Esophagus squamous epithelium (tissue), 5 donors: ENCODE measurements at regions not wholly inside any gene's neighbourhood (a gene's known extent, or its start where the extent isn't known, plus 50 kb on each side); places are given as distances from the start of the nearest gene placed in this dataset.

Source experiments
- DNase-seq: peaks from one replicate; lab custom pipeline; 2025; lab: John Stamatoyannopoulos, UW
- H3K27ac ChIP-seq, 4 donors: fragments of 200-600 bp; sonication (generic); one replicate each; pipeline ENCODE4 v1.5.1; 2016 to 2019; ENCODE audit warnings: mild to moderate bottlenecking in 1 of 4
- H3K27me3 ChIP-seq, 4 donors: fragments of 200-600 bp; sonication (generic); 1 replicate in 3 of 4; 2 replicates in 1 of 4; pipeline versions ENCODE4 v1.5.1 to v1.6.0; 2017 to 2021; ENCODE audit warnings: antibody characterized with exemption in 1 of 4
- H3K36me3 ChIP-seq, 3 donors: fragments of 200-600 bp; sonication (generic); one replicate each; pipeline ENCODE4 v1.5.1; 2016 to 2019
- H3K4me1 ChIP-seq, 3 donors: fragments of 200-600 bp; sonication (generic); one replicate each; pipeline ENCODE4 v1.5.1; 2017 to 2019
- H3K4me3 ChIP-seq, 4 donors: fragments of 200-600 bp; sonication (generic); 1 replicate in 3 of 4; 2 replicates in 1 of 4; pipeline ENCODE4 v1.5.1; 2016 to 2019; ENCODE audit warnings: mild to moderate bottlenecking in 2 of 4, moderate library complexity in 1 of 4
- H3K9me3 ChIP-seq, 3 donors: fragments of 200-600 bp; sonication (generic); one replicate each; pipeline ENCODE4 v1.5.1; 2016 to 2019
- CTCF ChIP-seq, 6 experiments: fragments of 450-650 bp in 4 of 6; fragments of 200-600 bp in 2 of 6; sonication (generic) in 2 of 6; IDR thresholded peaks; one replicate each; pipeline ENCODE4 v1.5.1; 2016 to 2019; ENCODE audit warnings: antibody characterized with exemption in 6 of 6, mild to moderate bottlenecking in 4 of 6, moderate library complexity in 4 of 6
- POLR2A ChIP-seq, 4 donors: fragments of 450-650 bp; IDR thresholded peaks; one replicate each; pipeline ENCODE4 v1.6.1; 2017; ENCODE audit warnings: antibody characterized with exemption in 4 of 4, mild to moderate bottlenecking in 4 of 4, moderate library complexity in 3 of 4
- WGBS, 2 donors: methylation state at CpG; one replicate each; pipeline ENCODE4 v1.1.5; 2018; 5-methylcytosine and 5-hydroxymethylcytosine counted together
- intact Hi-C: fragments of 100-400 bp; cut with DNase I; formaldehyde crosslinking; loops from one replicate; pipeline ENCODE4 v1.15.0; 2022
- donor health status: DM: yes; HTN: yes; CAD: no.

DNA sequence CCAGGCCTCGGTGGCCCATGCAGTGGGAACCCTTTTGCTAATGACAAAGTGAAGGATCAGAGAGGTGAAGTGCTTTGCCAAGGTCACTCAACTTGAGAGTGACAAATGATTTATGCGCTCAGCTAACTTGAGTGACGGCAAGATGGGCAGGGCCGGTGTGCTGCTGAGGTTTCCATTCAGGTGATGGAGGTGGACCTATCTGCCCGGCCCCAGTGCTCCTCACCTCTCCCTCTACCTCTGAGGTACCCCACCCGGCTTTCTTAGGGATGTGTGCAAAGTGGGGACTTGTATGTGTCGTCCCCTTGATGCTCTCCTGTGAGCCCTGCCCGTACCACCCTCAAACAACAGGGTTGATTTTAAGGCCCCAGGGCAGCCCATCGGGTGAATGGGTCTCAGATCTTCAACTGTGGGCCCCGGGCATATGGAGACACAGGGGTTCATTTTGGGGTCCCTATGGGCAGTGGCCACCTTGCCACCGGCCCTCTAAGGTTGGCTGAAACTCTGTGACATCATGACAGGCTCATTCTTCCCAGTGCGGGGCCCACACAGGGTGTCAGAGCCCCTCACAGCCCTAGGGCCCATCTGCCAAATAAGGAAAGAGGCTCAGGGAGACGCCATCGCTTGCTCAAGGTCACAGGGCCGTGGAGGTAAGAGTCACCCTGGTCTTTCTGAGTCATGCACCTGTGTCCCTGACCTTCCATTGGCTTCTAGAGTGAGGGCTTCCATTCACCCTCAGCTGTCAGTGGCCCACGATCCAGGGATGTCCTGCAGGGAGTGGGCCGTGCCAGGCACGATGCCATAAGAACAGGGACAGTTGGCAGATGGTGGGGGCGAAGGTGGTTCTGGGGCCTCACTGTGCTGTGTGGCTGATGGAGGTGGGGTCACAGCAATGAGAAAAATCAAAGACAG lies 170.6 kb upstream of the MVB12B start:
- TF ChIP-seq CTCF (IDR thresholded peaks at IDR 0.05) (no peak), POLR2A (IDR thresholded peaks at IDR 0.05) (no peak)
- 80 to 85% methylated on average over 14 to 15 of the region's 19 CpGs for WGBS, 2 donors
- intact Hi-C loops: no loop called here
- DNase-seq: no peak
- H3K4me1 ChIP-seq: no peaks in the 10 kb centered on the region
- no peaks in the 10 kb centered on the region for H3K36me3 ChIP-seq
- no peaks in the 10 kb centered on the region for H3K9me3 ChIP-seq
- H3K4me3 ChIP-seq: no peak overlapping the region
- peaks cover 0 to 51% (median 0%) of the 10 kb centered on the region in 4 donors for H3K27me3 ChIP-seq
- no peak overlapping the region for H3K27ac ChIP-seq

DNA sequence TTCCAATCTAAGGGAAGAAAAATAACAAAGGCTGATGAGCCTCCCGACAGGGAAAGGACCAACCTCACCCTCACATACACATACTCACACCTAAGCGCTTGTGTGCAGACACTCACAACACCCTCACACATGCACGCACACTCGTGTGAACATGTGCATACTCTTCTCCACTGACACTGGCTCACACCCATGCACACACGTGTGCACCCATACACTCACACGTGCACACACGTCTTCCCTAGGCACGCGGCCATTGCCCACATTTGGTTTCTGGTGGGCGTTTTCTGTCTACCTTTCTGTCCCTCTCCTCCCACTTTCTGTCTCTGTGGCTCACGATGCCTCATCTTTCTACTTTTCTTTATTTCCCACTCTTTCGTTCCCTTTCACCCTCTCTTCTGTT lies 169.7 kb upstream of the MVB12B start:
- no peaks in the 10 kb centered on the region for H3K9me3 ChIP-seq
- intact Hi-C loops: no loop called here
- DNase-seq: no peak
- no peaks in the 10 kb centered on the region for H3K4me1 ChIP-seq
- H3K4me3 ChIP-seq: no peak overlapping the region
- H3K36me3 ChIP-seq: no peaks in the 10 kb centered on the region
- 82 to 83% methylated on average over 12 of the region's 12 CpGs for WGBS, 2 donors
- H3K27me3 ChIP-seq: peaks cover 0 to 44% (median 0%) of the 10 kb centered on the region in 4 donors
- no peak overlapping the region for H3K27ac ChIP-seq
- TF ChIP-seq CTCF (IDR thresholded peaks at IDR 0.05) (no peak), POLR2A (IDR thresholded peaks at IDR 0.05) (no peak)

DNA sequence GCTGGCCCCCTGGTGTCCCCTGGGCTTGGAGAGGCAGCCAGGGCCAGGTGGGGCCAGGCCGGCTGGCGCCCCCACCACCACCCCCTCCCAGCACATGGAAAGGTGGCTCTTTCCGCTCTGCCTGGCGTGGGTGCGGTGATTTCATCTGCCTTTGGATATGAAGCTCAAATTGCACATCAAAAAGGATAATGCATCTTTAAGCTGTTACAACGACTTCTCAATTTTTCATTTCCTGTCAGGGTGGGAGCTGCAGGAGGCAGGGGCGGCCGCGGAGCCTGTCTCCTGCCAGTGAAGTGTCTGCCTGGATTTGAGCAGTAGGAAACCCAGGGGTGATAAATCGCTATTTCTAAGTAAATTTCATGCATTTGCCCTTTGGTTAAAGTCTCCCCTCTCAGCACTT lies 169.2 kb upstream of the MVB12B start:
- Histone ChIP-seq H3K9me3 (no peaks in the 10 kb centered on the region), H3K36me3 (no peaks in the 10 kb centered on the region), H3K4me1 (no peaks in the 10 kb centered on the region), H3K4me3 (no peak overlapping the region), H3K27me3 (peaks cover 0 to 45% (median 0%) of the 10 kb centered on the region in 4 donors), H3K27ac (no peak overlapping the region)
- intact Hi-C loops: no loop called here
- WGBS, 2 donors: 28 to 44% methylated on average over 6 to 9 of the region's 10 CpGs
- no peak for TF ChIP-seq CTCF (IDR thresholded peaks at IDR 0.05)
- no peak for TF ChIP-seq POLR2A (IDR thresholded peaks at IDR 0.05)
- DNase-seq: no peak

GRCh38 chr9:126157826-126158587 lies 168.6 kb upstream of the MVB12B start:
- H3K36me3 ChIP-seq: no peaks in the 10 kb centered on the region
- H3K27ac ChIP-seq: no peak overlapping the region
- no peak for DNase-seq
- intact Hi-C loops: no loop called here
- no peak overlapping the region for H3K4me3 ChIP-seq
- 66 to 73% methylated on average over 22 to 25 of the region's 29 CpGs for WGBS, 2 donors
- TF ChIP-seq POLR2A (IDR thresholded peaks at IDR 0.05) (no peak), CTCF (IDR thresholded peaks at IDR 0.05) (no peak)
- H3K4me1 ChIP-seq: no peaks in the 10 kb centered on the region
- no peaks in the 10 kb centered on the region for H3K9me3 ChIP-seq
- peaks cover 0 to 51% (median 0%) of the 10 kb centered on the region in 4 donors for H3K27me3 ChIP-seq
